ENCODE measurements at regions not wholly inside any gene's neighbourhood (a gene's known extent, or its start where the extent isn't known, plus 50 kb on each side); places are given as distances from the start of the nearest gene placed in this dataset.

GRCh38 chr2:18118703-18119102, 240.2 kb downstream of the KCNS3 start:
- no peak for ATAC-seq
- TF ChIP-seq TCF4 (CRISPR knock-in tag; IDR thresholded peaks at IDR 0.05; ENCODE audit: borderline replicate concordance) (no peak), BACH2 (CRISPR knock-in tag; IDR thresholded peaks at IDR 0.05; ENCODE audit: borderline replicate concordance) (no peak), GLIS3 (CRISPR knock-in tag; IDR thresholded peaks at IDR 0.05) (no peak), RARB (CRISPR knock-in tag; IDR thresholded peaks at IDR 0.05) (no peak), SNAI2 (CRISPR knock-in tag; IDR thresholded peaks at IDR 0.05) (no peak), CSRNP3 (CRISPR knock-in tag; IDR thresholded peaks at IDR 0.05) (no peak), ISL1 (CRISPR knock-in tag; IDR thresholded peaks at IDR 0.05) (no peak), ESRRG (CRISPR knock-in tag; IDR thresholded peaks at IDR 0.05) (no peak), ZNF70 (CRISPR knock-in tag; IDR thresholded peaks at IDR 0.05) (no peak), ZNF8 (CRISPR knock-in tag; IDR thresholded peaks at IDR 0.05) (no peak), TOX (CRISPR knock-in tag; IDR thresholded peaks at IDR 0.05; ENCODE audit: borderline replicate concordance) (no peak), ZFP30 (CRISPR knock-in tag; IDR thresholded peaks at IDR 0.05) (no peak), ZNF565 (CRISPR knock-in tag; conservative IDR thresholded peaks at IDR 0.05; ENCODE audit: low read depth) (no peak), CSDC2 (CRISPR knock-in tag; IDR thresholded peaks at IDR 0.05) (no peak), ARNTL (CRISPR knock-in tag; IDR thresholded peaks at IDR 0.05; ENCODE audit: borderline replicate concordance, low read depth) (no peak), OSR1 (CRISPR knock-in tag; IDR thresholded peaks at IDR 0.05) (no peak), ZFP3 (CRISPR knock-in tag; IDR thresholded peaks at IDR 0.05) (no peak)

DNA sequence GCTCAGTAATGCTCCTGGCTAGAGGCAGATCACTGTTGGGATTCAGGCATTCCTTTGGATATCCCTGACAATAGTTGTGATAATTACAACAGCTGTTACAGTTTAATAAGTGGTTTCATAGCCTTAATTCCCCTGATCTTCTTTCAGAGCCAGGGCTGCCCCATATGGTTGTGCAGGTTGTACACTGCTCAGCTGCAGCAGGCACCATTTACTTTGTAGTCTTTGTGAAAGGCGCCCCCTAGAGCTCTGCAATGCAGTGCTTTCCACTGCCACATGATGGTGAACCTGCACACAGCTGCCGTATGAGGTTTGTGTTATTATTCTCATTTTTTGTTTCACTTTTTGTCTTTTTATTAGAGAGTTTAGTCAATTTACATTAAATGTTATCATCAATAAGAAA, 239.1 kb downstream of the KCNS3 start:
- TF ChIP-seq GLIS3 (CRISPR knock-in tag; IDR thresholded peaks at IDR 0.05): no peak
- TF ChIP-seq TOX (CRISPR knock-in tag; IDR thresholded peaks at IDR 0.05; ENCODE audit: borderline replicate concordance): no peak
- TF ChIP-seq, protein P1, sequence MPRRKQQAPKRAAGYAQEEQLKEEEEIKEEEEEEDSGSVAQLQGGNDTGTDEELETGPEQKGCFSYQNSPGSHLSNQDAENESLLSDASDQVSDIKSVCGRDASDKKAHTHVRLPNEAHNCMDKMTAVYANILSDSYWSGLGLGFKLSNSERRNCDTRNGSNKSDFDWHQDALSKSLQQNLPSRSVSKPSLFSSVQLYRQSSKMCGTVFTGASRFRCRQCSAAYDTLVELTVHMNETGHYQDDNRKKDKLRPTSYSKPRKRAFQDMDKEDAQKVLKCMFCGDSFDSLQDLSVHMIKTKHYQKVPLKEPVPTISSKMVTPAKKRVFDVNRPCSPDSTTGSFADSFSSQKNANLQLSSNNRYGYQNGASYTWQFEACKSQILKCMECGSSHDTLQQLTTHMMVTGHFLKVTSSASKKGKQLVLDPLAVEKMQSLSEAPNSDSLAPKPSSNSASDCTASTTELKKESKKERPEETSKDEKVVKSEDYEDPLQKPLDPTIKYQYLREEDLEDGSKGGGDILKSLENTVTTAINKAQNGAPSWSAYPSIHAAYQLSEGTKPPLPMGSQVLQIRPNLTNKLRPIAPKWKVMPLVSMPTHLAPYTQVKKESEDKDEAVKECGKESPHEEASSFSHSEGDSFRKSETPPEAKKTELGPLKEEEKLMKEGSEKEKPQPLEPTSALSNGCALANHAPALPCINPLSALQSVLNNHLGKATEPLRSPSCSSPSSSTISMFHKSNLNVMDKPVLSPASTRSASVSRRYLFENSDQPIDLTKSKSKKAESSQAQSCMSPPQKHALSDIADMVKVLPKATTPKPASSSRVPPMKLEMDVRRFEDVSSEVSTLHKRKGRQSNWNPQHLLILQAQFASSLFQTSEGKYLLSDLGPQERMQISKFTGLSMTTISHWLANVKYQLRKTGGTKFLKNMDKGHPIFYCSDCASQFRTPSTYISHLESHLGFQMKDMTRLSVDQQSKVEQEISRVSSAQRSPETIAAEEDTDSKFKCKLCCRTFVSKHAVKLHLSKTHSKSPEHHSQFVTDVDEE (CRISPR knock-in tag; IDR thresholded peaks at IDR 0.05): no peak
- no peak for TF ChIP-seq ZFP30 (CRISPR knock-in tag; IDR thresholded peaks at IDR 0.05)
- TF ChIP-seq SNAI2 (CRISPR knock-in tag; IDR thresholded peaks at IDR 0.05): no peak
- TF ChIP-seq ZNF70 (CRISPR knock-in tag; IDR thresholded peaks at IDR 0.05): no peak
- TF ChIP-seq ZFP3 (CRISPR knock-in tag; IDR thresholded peaks at IDR 0.05): no peak
- no peak for TF ChIP-seq BACH2 (CRISPR knock-in tag; IDR thresholded peaks at IDR 0.05; ENCODE audit: borderline replicate concordance)
- no peak for TF ChIP-seq ISL1 (CRISPR knock-in tag; IDR thresholded peaks at IDR 0.05)
- TF ChIP-seq CSRNP3 (CRISPR knock-in tag; IDR thresholded peaks at IDR 0.05): no peak
- TF ChIP-seq TCF4 (CRISPR knock-in tag; IDR thresholded peaks at IDR 0.05; ENCODE audit: borderline replicate concordance): no peak
- no peak for TF ChIP-seq CSDC2 (CRISPR knock-in tag; IDR thresholded peaks at IDR 0.05)
- no peak for TF ChIP-seq ZNF8 (CRISPR knock-in tag; IDR thresholded peaks at IDR 0.05)
- TF ChIP-seq CREB5 (CRISPR knock-in tag; IDR thresholded peaks at IDR 0.05; ENCODE audit: low read depth): no peak
- no peak for TF ChIP-seq OSR1 (CRISPR knock-in tag; IDR thresholded peaks at IDR 0.05)
- TF ChIP-seq ESRRG (CRISPR knock-in tag; IDR thresholded peaks at IDR 0.05): no peak
- peak; percentile 53; the same call in 1 of the 3 replicates for ATAC-seq

DNA sequence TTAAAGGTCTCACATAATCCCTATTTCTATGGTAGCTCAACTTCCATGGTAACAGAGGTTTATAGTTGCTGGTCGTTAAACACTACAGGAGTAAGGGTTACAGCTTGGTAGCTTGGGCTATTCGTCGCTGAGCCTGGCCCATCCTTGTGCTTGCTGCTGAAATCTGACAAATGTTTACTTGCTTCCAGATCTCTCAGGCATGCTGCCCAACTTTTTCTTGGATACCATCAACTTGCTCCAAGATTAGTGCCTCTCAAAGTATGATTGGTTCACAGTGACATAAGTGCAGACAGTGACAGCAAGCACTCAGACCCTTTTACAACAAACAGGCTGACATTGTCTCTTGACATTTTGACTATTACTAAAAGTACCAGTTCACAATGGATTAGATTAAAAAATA, 231.8 kb downstream of the KCNS3 start:
- no peak for ATAC-seq
- TF ChIP-seq GLIS3 (CRISPR knock-in tag; IDR thresholded peaks at IDR 0.05) (no peak), ZNF70 (CRISPR knock-in tag; IDR thresholded peaks at IDR 0.05) (no peak), CREB5 (CRISPR knock-in tag; IDR thresholded peaks at IDR 0.05; ENCODE audit: low read depth) (no peak), ZFP3 (CRISPR knock-in tag; IDR thresholded peaks at IDR 0.05) (no peak), ZNF8 (CRISPR knock-in tag; IDR thresholded peaks at IDR 0.05) (no peak), ISL1 (CRISPR knock-in tag; IDR thresholded peaks at IDR 0.05) (no peak), PPARA (CRISPR knock-in tag; IDR thresholded peaks at IDR 0.05; ENCODE audit: borderline replicate concordance) (no peak), BACH2 (CRISPR knock-in tag; IDR thresholded peaks at IDR 0.05; ENCODE audit: borderline replicate concordance) (no peak), CSDC2 (CRISPR knock-in tag; IDR thresholded peaks at IDR 0.05) (no peak), SNAI2 (CRISPR knock-in tag; IDR thresholded peaks at IDR 0.05) (no peak), ZNF565 (CRISPR knock-in tag; conservative IDR thresholded peaks at IDR 0.05; ENCODE audit: low read depth) (no peak), POU6F1 (CRISPR knock-in tag; IDR thresholded peaks at IDR 0.05; ENCODE audit: borderline replicate concordance, low read depth) (no peak), ZC3H10 (CRISPR knock-in tag; IDR thresholded peaks at IDR 0.05) (no peak), RARB (CRISPR knock-in tag; IDR thresholded peaks at IDR 0.05) (no peak)
- TF ChIP-seq, protein P2, sequence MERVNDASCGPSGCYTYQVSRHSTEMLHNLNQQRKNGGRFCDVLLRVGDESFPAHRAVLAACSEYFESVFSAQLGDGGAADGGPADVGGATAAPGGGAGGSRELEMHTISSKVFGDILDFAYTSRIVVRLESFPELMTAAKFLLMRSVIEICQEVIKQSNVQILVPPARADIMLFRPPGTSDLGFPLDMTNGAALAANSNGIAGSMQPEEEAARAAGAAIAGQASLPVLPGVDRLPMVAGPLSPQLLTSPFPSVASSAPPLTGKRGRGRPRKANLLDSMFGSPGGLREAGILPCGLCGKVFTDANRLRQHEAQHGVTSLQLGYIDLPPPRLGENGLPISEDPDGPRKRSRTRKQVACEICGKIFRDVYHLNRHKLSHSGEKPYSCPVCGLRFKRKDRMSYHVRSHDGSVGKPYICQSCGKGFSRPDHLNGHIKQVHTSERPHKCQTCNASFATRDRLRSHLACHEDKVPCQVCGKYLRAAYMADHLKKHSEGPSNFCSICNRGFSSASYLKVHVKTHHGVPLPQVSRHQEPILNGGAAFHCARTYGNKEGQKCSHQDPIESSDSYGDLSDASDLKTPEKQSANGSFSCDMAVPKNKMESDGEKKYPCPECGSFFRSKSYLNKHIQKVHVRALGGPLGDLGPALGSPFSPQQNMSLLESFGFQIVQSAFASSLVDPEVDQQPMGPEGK (CRISPR knock-in tag; IDR thresholded peaks at IDR 0.05; ENCODE audit: borderline replicate concordance): no peak
